GM19468 (cell line): ENCODE measurements at regions not wholly inside any gene's neighbourhood (a gene's known extent, or its start where the extent isn't known, plus 50 kb on each side); places are given as distances from the start of the nearest gene placed in this dataset.

ENCODE experiments used
- ATAC-seq: cut with Tn5 transposase; IDR thresholded peaks from one replicate; pipeline ENCODE4 v1.9.1; 2021; ENCODE audit warnings: mild to moderate bottlenecking, moderate library complexity, moderate number of reproducible peaks; ENCODE audit not compliant: unreplicated experiment; ENCODE audit errors: extremely low read depth

- ATAC-seq: no peak
These were observed 528.5 kb downstream of the BCL11B start for GRCh38 chr14:98743536-98743935.

GRCh38 chr14:98748966-98749365 lies 523.0 kb downstream of the BCL11B start:
- ATAC-seq: no peak

DNA sequence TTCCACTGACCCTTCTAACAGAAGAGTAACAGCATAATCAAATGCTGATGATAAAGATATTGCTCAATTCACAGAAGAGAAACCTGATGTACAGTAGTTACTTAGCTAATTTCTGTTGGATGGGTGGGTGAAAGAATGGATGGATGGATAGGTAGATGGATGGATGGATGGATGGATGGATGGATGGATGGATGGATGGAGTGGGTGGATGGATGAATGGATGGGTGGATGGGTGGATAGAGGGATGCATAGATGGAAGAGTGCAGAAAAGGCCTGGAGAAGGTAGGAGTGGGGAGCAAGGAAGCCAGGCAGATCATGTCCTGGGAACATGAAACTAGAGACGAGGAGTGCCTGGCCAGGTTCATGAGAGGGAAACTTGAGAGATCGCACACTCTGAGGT lies 520.9 kb downstream of the BCL11B start:
- no peak for ATAC-seq

DNA sequence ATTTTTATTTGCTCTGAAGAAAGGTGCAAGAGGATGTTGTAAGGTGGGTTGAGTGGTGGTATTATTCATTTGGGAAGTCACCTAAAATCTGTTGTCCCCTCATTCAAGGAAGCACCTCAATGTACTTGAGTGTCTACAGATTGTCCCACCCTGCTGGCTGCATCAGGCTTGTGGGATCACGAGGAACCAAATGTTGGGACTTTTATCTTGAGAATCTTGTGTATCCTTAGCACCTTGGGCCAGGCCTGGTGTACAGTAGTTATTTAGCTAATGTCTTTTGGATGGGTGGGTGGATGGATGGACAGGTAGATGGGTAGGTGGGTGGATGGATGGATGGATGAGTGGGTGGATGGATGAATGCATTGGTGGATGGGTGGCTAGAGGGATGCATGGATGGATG lies 519.3 kb downstream of the BCL11B start:
- ATAC-seq: no peak

DNA sequence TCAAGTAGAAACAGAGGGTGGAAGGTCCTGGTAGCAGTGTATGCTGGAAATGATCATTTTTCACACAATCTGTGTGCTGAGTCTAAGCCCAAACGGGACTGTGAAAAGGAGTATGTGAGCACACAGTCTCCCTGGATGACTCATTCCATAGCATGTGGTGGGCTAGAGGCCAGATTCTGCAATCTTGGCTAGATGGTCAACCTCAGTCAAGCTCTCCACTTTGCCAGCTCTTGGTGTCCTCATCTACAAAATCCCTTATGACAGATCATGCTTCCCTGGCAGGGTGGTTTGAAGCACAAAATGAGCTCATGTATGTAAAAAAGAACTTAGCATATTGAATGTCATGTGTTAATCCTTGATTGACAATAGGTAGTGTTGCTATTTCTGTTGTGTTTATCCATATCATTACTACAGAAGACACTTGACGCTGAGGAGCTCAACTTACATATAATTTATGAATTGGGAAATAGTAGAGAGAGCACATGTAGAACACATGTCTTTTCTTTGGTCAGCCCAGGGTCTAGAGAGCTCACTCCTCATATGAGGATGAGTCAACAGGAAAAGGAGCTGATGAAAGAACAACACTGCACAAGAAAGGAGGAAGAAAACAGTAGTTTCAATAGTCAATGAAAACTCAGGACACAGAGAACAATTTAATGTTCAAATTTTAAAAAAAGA lies 517.5 kb downstream of the BCL11B start:
- no peak for ATAC-seq

- no peak for ATAC-seq
These were observed 515.2 kb downstream of the BCL11B start for GRCh38 chr14:98756749-98757148.

- no peak for ATAC-seq
These were observed 513.6 kb downstream of the BCL11B start for GRCh38 chr14:98758440-98758839.

GRCh38 chr14:98761993-98762392 lies 510.0 kb downstream of the BCL11B start:
- ATAC-seq: no peak

- ATAC-seq: no peak
These were observed 505.2 kb downstream of the BCL11B start for GRCh38 chr14:98766818-98767217.

DNA sequence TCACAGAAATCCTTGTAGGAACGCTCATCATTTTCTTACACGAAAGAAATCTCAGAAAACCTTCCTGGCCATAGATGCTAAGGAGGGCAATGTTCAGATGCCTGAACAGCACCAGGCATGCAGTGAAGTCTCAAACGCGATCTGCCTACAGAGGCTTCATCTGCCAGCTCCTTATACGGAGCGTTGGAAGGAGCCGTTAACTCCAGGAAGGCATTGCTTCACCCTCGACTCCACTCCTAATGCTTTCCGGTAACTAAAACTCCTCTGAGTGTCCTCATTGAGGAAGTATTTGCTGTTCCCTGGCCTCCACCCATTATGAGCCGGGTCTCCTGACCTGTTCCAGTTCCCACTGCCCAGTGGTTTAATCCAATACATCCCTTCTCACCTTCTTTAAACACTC lies 502.7 kb downstream of the BCL11B start:
- ATAC-seq: no peak

DNA sequence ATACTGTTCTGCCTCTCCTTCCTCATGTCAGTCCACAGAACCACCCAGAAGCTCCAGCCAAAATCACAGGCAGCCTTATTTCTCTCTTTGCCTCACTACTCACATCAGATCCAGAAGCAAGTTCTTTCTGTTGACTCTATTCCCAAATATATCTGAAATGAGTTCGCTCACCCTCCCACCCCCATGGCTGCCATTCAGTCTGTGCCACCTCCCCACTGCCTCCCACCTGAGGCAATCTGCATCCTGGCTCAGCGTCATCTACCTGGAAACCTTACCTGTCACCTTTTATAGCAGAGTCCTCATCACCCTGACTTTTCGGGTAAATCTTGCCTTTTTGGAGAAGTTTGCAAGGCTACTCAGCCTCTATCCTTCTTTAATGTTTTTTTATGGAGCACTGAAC lies 501.8 kb downstream of the BCL11B start:
- no peak for ATAC-seq

DNA sequence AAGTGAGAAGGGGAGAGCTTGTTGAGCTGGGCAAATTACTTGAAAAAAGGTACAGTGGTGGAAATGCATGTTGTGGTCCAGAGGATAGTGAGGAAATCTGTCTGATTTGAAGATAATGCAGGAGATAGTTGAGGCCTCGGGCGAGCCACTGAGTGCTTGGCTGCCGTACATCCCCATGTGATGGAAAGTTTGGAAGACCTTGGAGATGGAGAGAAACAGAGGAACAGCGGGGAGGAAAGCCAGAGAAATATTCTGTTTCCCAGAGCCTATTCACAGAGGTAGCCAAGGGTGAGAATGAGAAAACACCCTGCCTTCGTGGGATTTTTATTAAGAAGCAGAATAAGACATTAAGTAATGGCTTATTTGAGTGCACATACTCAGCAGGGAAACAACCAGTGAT lies 498.2 kb downstream of the BCL11B start:
- no peak for ATAC-seq

- no peak for ATAC-seq
These were observed 496.1 kb downstream of the BCL11B start for GRCh38 chr14:98775892-98776291.

GRCh38 chr14:98782062-98782461 lies 489.9 kb downstream of the BCL11B start:
- ATAC-seq: no peak

- no peak for ATAC-seq
These were observed 486.4 kb downstream of the BCL11B start for GRCh38 chr14:98785578-98785977.

DNA sequence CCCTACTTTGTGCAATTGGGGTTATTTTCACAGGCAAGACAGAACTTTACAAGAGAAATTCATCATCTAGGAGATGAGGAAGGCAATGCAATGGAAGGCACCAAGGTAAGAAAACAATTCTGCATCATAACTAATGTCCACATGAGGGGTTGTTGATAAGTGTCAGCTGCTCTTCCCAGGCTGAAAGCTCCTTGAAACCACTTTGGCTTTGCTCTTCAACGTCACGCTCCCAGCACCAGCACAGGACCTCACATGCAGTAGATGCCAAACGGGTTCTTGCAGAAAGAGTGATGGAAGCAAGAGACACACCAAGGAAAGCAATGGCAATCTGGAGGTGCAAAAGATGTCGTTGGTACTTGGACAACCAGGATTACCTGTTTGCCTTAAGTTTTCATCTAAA lies 485.5 kb downstream of the BCL11B start:
- ATAC-seq: no peak

GRCh38 chr14:98791661-98792060 lies 480.3 kb downstream of the BCL11B start:
- no peak for ATAC-seq

GRCh38 chr14:98792171-98792570 lies 479.8 kb downstream of the BCL11B start:
- no peak for ATAC-seq

- no peak for ATAC-seq
These were observed 473.9 kb downstream of the BCL11B start for GRCh38 chr14:98798099-98798498.

DNA sequence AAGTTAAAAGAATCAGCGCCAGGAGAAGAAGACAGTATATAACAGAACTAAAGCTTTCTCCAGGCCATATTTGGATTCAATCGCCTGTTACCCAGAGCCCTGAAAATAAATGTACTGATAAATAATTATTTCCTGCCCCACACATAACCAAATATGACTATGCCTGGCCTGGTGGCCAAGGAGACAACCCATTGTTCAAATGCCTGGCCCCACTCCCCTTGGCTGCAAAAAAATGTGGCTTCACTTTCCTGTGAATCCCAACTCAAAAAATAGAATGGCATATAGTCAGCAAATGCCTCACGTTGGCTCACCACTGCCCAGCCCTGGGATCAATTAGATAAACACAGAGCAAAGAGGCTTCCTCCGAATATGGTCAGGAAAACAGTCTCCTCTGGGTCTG lies 472.1 kb downstream of the BCL11B start:
- ATAC-seq: no peak

GRCh38 chr14:98802044-98802443 lies 470.0 kb downstream of the BCL11B start:
- no peak for ATAC-seq

DNA sequence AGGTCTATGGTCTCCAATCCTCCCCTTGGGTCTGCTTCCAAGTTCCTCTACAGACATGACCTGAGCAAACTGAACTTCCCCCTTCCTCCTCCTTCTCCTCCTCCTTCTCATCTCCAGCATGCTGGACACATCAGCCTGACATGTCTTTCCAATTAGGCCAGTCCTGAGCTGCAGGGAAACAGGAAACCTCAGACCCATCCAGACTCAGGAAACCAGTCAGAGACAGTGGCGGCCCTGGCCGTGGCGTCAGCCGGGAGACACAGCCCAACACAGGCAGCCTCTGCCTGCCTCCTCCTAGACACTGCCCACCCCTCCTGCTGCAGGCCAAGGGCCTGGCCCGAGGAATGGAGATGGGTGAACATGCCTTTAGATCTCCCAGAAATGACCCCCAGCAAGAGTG lies 468.8 kb downstream of the BCL11B start:
- no peak for ATAC-seq
